Adrenal gland (tissue), 9 donors: ENCODE measurements at regions not wholly inside any gene's neighbourhood (a gene's known extent, or its start where the extent isn't known, plus 50 kb on each side); places are given as distances from the start of the nearest gene placed in this dataset.

ENCODE experiments used
- DNase-seq, 7 donors: peaks; one replicate each; pipeline ENCODE4 v3.0.0-alpha.2; 2019 to 2020
- H3K27ac ChIP-seq, 5 donors: fragments of 200-600 bp; sonication (generic) in 4 of 5; 1 replicate in 3 of 5; 2 replicates in 2 of 5; pipeline versions ENCODE4 v1.5.1 to v1.8.0; 2016 to 2020; ENCODE audit warnings: mild to moderate bottlenecking in 1 of 5
- H3K27me3 ChIP-seq: fragments of 200-600 bp; 2 replicates; pipeline ENCODE4 v1.8.0; 2021
- H3K36me3 ChIP-seq, 2 donors: fragments of 200-600 bp; replicated peaks in 1 of 2; 1 replicate in 1 of 2; 2 replicates in 1 of 2; pipeline versions ENCODE4 v1.5.1 to v1.8.0; 2018 to 2022
- H3K4me1 ChIP-seq, 2 donors: fragments of 200-600 bp; replicated peaks in 1 of 2; 1 replicate in 1 of 2; 2 replicates in 1 of 2; pipeline versions ENCODE4 v1.5.1 to v1.8.0; 2018 to 2021
- H3K4me3 ChIP-seq, 4 donors: fragments of 200-600 bp; sonication (generic) in 3 of 4; one replicate each; pipeline ENCODE4 v1.5.1; 2016 to 2018
- H3K9me3 ChIP-seq, 3 donors: fragments of 200-600 bp; sonication (generic) in 1 of 3; replicated peaks in 1 of 3; 1 replicate in 2 of 3; 2 replicates in 1 of 3; pipeline versions ENCODE4 v1.5.1 to v1.8.0; 2016 to 2021
- CTCF ChIP-seq, 6 experiments: fragments of 450-650 bp in 4 of 6; fragments of 200-600 bp in 2 of 6; sonication (generic) in 1 of 6; IDR thresholded peaks; 1 replicate in 5 of 6; 2 replicates in 1 of 6; pipeline versions ENCODE4 v1.5.1 to v1.8.0; 2016 to 2021; ENCODE audit warnings: antibody characterized with exemption in 6 of 6, mild to moderate bottlenecking in 2 of 6, moderate library complexity in 1 of 6
- POLR2A ChIP-seq, 2 donors: fragments of 450-650 bp; IDR thresholded peaks; one replicate each; pipeline ENCODE4 v1.6.1; 2017; ENCODE audit warnings: antibody characterized with exemption in 2 of 2, mild to moderate bottlenecking in 2 of 2, moderate library complexity in 1 of 2
- WGBS, 4 donors: extraction: QIAGEN DNeasy Blood & Tissue Kit in 2 of 4; methylation state at CpG; one replicate each; pipeline versions ENCODE4 v1.1.5 to v1.1.7; 2013 to 2017; 5-methylcytosine and 5-hydroxymethylcytosine counted together
- intact Hi-C, 2 donors: fragments of 100-400 bp; cut with DNase I; formaldehyde crosslinking; loops; one replicate each; pipeline versions ENCODE4 v1.14.1 to v1.15.0; 2022 to 2023
- donor health status: healthy with polysubstance abuse.
- donor health status: Bipolar disorder and iron deficiency.
- donor health status: DM: yes; HTN: yes; CAD: no.
- donor health status: DM: no; HTN: no; CAD: no.
- donor health status: DM: no; HTN: no; CAD: no.

DNA sequence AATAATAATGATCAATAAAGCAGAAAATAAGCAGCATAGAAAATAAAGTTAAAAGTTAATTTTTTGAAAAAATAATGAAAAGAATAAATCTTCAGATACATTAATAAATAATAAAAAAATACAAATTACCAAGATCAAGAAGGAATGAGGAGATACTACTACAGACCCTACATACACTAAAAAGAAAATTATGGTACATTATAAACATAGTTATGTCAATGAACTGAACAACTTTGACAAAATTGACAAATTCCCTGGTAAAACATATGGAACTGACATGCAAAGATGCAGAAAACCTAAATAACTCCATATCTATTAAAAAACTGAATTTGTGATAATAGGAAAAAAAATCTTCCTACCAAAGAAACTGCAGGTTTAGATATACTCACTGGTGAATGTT is 456.7 kb downstream of the PMP22 start:
- H3K4me1 ChIP-seq: no peaks in the 10 kb centered on the region
- TF ChIP-seq POLR2A (IDR thresholded peaks at IDR 0.05): no peak
- intact Hi-C loops: no loop called here

DNA sequence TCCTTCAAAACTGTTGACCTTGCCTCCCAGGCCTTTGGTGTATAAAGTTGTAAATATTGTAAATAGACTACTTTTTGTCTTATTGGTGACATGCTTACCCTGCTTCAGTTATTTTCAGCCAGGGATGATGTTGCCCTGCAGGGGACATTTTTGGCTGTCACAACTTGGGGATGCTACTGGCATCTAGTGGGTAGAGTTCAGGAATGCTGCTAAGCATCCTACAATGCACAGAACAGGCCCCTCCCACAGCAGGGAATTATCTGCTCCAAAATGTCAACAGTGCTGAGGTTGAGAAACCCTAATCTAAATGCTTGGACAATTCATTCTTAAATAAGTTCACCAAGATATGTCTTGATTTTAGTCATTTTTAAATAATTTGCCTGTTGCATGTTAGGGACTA is 459.8 kb downstream of the PMP22 start:
- Histone ChIP-seq H3K36me3 (no peaks in the 10 kb centered on the region), H3K4me3 (no peak overlapping the region), H3K4me1 (no peaks in the 10 kb centered on the region), H3K27me3 (no peaks in the 10 kb centered on the region), H3K27ac (no peak overlapping the region), H3K9me3 (peaks cover 0 to 9% (median 0%) of the 10 kb centered on the region in 3 donors)
- TF ChIP-seq POLR2A (IDR thresholded peaks at IDR 0.05) (no peak), CTCF (IDR thresholded peaks at IDR 0.05) (no peak)
- intact Hi-C loops: no loop called here
- DNase-seq: no peak

More for the DNA sequence above, 456.7 kb downstream of the PMP22 start:
- H3K36me3 ChIP-seq: no peaks in the 10 kb centered on the region
- H3K27ac ChIP-seq: no peak overlapping the region
- H3K27me3 ChIP-seq: no peaks in the 10 kb centered on the region
- no peak overlapping the region for H3K4me3 ChIP-seq
- H3K9me3 ChIP-seq: peaks cover 0 to 9% (median 0%) of the 10 kb centered on the region in 3 donors
- DNase-seq: no peak

DNA sequence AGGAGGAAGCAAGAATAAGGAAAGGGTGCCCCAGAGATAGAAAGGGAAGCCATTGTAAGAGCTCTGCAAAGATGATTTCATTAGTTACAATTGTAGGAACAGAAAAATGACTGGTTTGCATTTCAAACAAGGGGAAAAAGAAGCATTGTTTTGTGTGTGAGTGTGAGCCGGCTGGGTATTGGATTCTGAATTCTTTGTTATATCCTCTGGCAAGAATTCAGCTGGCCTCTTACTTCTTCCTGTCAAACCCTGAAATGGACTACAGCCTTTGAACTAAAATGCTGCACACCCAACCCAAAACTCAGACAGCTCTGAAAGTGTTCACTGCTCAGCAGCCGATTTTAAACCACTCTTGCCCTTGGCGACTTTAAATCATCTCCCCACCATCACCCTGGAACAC is 461.3 kb downstream of the PMP22 start:
- no peak for DNase-seq
- WGBS, 4 donors: 30 to 48% (median 39%) methylated on average over 3 of the region's 3 CpGs
- no peaks in the 10 kb centered on the region for H3K27me3 ChIP-seq
- intact Hi-C loops: no loop called here
- H3K4me1 ChIP-seq: no peaks in the 10 kb centered on the region
- no peak for TF ChIP-seq CTCF (IDR thresholded peaks at IDR 0.05)
- no peak for TF ChIP-seq POLR2A (IDR thresholded peaks at IDR 0.05)
- no peak overlapping the region for H3K27ac ChIP-seq
- H3K9me3 ChIP-seq: peaks cover 0 to 9% (median 0%) of the 10 kb centered on the region in 3 donors
- no peaks in the 10 kb centered on the region for H3K36me3 ChIP-seq
- no peak overlapping the region for H3K4me3 ChIP-seq

DNA sequence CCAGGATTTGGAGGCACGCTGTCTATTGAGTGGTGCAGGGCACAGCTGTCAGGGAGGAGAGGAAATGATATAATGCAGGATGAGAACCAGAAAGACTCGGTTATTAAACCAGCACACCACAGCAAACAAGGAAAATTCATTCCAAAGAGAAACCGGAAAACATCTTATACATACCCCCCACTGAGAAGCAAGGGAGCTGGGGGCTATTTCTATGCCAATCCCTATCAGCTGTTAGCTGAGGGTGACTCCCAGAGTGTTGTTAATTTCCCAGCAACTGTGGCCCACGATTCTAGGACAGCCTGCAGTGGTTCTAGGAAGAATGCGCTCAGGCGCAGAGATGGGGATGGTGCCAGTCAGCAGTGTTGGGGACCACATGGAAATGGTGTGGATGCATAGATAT is 467.3 kb downstream of the PMP22 start:
- H3K36me3 ChIP-seq: no peaks in the 10 kb centered on the region
- intact Hi-C loops: no loop called here
- H3K27me3 ChIP-seq: no peaks in the 10 kb centered on the region
- TF ChIP-seq CTCF (IDR thresholded peaks at IDR 0.05) (no peak), POLR2A (IDR thresholded peaks at IDR 0.05) (no peak)
- DNase-seq: no peak
- no peak overlapping the region for H3K27ac ChIP-seq
- no peaks in the 10 kb centered on the region for H3K9me3 ChIP-seq
- H3K4me3 ChIP-seq: no peak overlapping the region
- H3K4me1 ChIP-seq: no peaks in the 10 kb centered on the region
- 63 to 79% (median 68%) methylated on average over 6 of the region's 6 CpGs for WGBS, 4 donors

DNA sequence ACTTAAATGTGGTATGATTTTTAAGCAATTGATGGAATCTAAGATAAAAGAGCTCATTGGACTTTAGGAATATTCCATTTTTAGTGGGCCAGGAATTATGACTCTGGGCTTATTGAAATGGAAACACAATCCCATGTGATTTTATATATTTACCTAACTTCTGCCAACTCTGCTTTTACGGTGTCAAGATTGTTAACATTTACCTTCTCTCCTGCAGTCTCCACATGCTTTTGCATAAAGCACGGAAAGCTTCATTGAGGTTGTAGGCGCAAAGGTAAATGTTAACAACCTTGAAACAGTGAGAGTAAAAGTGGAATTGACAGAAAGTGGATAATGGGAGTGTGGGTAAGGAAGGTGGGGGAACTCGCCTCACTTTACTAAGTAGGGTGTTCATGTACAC is 468.1 kb downstream of the PMP22 start:
- H3K4me3 ChIP-seq: no peak overlapping the region
- H3K4me1 ChIP-seq: no peaks in the 10 kb centered on the region
- no peaks in the 10 kb centered on the region for H3K36me3 ChIP-seq
- no peak overlapping the region for H3K27ac ChIP-seq
- no peaks in the 10 kb centered on the region for H3K27me3 ChIP-seq
- TF ChIP-seq POLR2A (IDR thresholded peaks at IDR 0.05): no peak
- no peak for TF ChIP-seq CTCF (IDR thresholded peaks at IDR 0.05)
- WGBS, 4 donors: 79 to 85% (median 83%) methylated on average over 4 of the region's 4 CpGs
- no peak for DNase-seq
- intact Hi-C loops: no loop called here
- H3K9me3 ChIP-seq: no peaks in the 10 kb centered on the region
